Neural cell (in vitro differentiated cells): ENCODE measurements at regions not wholly inside any gene's neighbourhood (a gene's known extent, or its start where the extent isn't known, plus 50 kb on each side); places are given as distances from the start of the nearest gene placed in this dataset.

Experiments
- H2AFZ ChIP-seq: fragments of 200-600, 300-800 bp; sonication (generic), shearing (Covaris generic); 2 replicates; pipeline ENCODE4 v1.6.0; 2014; ENCODE audit warnings: low read depth, mild to moderate bottlenecking, antibody characterized with exemption, low read length, moderate library complexity
- H3F3A ChIP-seq: fragments of 200-600 bp; shearing (Covaris generic); 2 replicates; pipeline ENCODE4 v1.6.1; 2016; ENCODE audit warnings: mild to moderate bottlenecking, moderate library complexity, mixed read lengths, antibody characterized with exemption, low read length; ENCODE audit not compliant: insufficient read depth, poor library complexity, severe bottlenecking
- H3K27ac ChIP-seq: fragments of 200-600, 300-800 bp; sonication (generic), shearing (Covaris generic); 2 replicates; pipeline ENCODE4 v1.5.1; 2014; ENCODE audit warnings: mild to moderate bottlenecking, low read length, moderate library complexity
- H3K27me3 ChIP-seq: fragments of 300-800, 200-600 bp; sonication (generic), shearing (Covaris generic); 2 replicates; pipeline ENCODE4 v1.6.0; 2014; ENCODE audit warnings: mild to moderate bottlenecking, low read depth, low read length, moderate library complexity; ENCODE audit not compliant: insufficient read depth
- H3K36me3 ChIP-seq: fragments of 300-800, 200-600 bp; sonication (generic), shearing (Covaris generic); 2 replicates; pipeline ENCODE4 v1.5.1; 2014; ENCODE audit warnings: mild to moderate bottlenecking, antibody characterized with exemption, low read length, moderate library complexity; ENCODE audit not compliant: insufficient read depth
- H3K4me2 ChIP-seq: fragments of 300-800, 200-600 bp; sonication (generic), shearing (Covaris generic); 2 replicates; pipeline ENCODE4 v1.6.0; 2014; ENCODE audit warnings: mild to moderate bottlenecking, low read length
- H3K4me3 ChIP-seq: fragments of 300-800, 200-600 bp; sonication (generic), shearing (Covaris generic); 2 replicates; pipeline ENCODE4 v1.5.1; 2014; ENCODE audit warnings: mild to moderate bottlenecking, low read length, moderate library complexity
- H3K79me2 ChIP-seq: fragments of 200-600 bp; shearing (Covaris generic); replicated peaks from 2 replicates; pipeline ENCODE4 v1.6.0; 2014; ENCODE audit warnings: mild to moderate bottlenecking, low read length, moderate library complexity; ENCODE audit not compliant: insufficient read depth
- H3K9ac ChIP-seq: fragments of 300-800, 200-600 bp; sonication (generic), shearing (Covaris generic); 2 replicates; pipeline ENCODE4 v1.6.1; 2016; ENCODE audit warnings: mild to moderate bottlenecking, low read length, mixed read lengths
- H3K9me2 ChIP-seq: fragments of 200-600 bp; shearing (Covaris generic); 2 replicates; pipeline ENCODE4 v1.6.1; 2016; ENCODE audit warnings: mild to moderate bottlenecking, low read length, mixed read lengths; ENCODE audit not compliant: insufficient read depth
- H3K9me3 ChIP-seq: fragments of 200-600, 300-800 bp; sonication (generic), shearing (Covaris generic); 2 replicates; pipeline ENCODE4 v1.6.1; 2016; ENCODE audit warnings: mild to moderate bottlenecking, mixed run types, low read length, moderate library complexity, mixed read lengths
- H4K20me1 ChIP-seq: fragments of 200-600 bp; shearing (Covaris generic); 2 replicates; pipeline ENCODE4 v1.6.1; 2016; ENCODE audit warnings: mild to moderate bottlenecking, mixed run types; ENCODE audit not compliant: insufficient read depth
- EP300 ChIP-seq: fragments of 450-650 bp; conservative IDR thresholded peaks from 2 replicates; pipeline ENCODE4 v1.6.1; 2014; ENCODE audit warnings: antibody characterized with exemption, mild to moderate bottlenecking, moderate library complexity; ENCODE audit not compliant: poor library complexity, severe bottlenecking
- EZH2 ChIP-seq: fragments of 200-600, 300-800 bp; shearing (Covaris generic), sonication (generic); IDR thresholded peaks from 2 replicates; pipeline ENCODE4 v1.6.1; 2014; ENCODE audit warnings: antibody characterized with exemption, low read length, borderline replicate concordance, mild to moderate bottlenecking; ENCODE audit not compliant: insufficient read depth, poor library complexity, severe bottlenecking
- MXI1 ChIP-seq: fragments of 450-650 bp; conservative IDR thresholded peaks from 2 replicates; pipeline ENCODE4 v1.6.1; 2014; ENCODE audit warnings: antibody characterized with exemption, mild to moderate bottlenecking; ENCODE audit not compliant: poor library complexity, severe bottlenecking
- POLR2AphosphoS5 ChIP-seq: IDR thresholded peaks from 2 replicates; pipeline ENCODE4 v1.6.1; 2012
- RAD21 ChIP-seq: fragments of 450-650 bp; conservative IDR thresholded peaks from 2 replicates; pipeline ENCODE4 v1.6.1; 2014; ENCODE audit warnings: antibody characterized with exemption, mild to moderate bottlenecking, moderate library complexity
- SMC3 ChIP-seq: fragments of 450-650 bp; conservative IDR thresholded peaks from 2 replicates; pipeline ENCODE4 v1.6.1; 2014; ENCODE audit warnings: antibody characterized with exemption, mild to moderate bottlenecking, moderate library complexity; ENCODE audit not compliant: poor library complexity
- TAF1 ChIP-seq: IDR thresholded peaks from 2 replicates; pipeline ENCODE4 v1.6.1; 2012; ENCODE audit warnings: low read depth
- TF ChIP-seq, protein P1 (sequence below): fragments of 450-650 bp; IDR thresholded peaks from 2 replicates; pipeline ENCODE4 v1.5.1; 2014; ENCODE audit warnings: antibody characterized with exemption, mild to moderate bottlenecking, moderate library complexity; ENCODE audit not compliant: poor library complexity, severe bottlenecking
- TF ChIP-seq, protein P2 (sequence below): IDR thresholded peaks from 2 replicates; pipeline ENCODE4 v1.6.1; 2012; ENCODE audit warnings: borderline replicate concordance

DNA sequence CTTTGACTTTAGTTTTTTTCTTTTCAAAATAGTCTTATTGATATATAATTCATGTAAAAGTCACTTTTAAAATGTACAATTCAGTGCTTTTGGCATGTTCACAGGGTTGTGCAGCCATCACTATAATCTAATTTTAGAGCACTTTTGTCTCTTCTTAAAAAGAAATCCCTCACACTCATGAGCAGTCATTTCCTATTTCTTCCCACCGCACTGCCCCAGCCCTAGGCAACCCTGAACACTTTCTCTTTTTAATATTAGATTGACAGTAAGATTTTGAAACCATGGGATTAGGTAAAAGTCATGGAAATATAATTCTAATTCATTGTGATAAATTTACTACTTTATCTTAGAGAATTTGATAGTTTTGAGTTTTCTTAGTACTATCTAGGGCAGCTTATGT is 309.4 kb downstream of the UTRN start:
- H4K20me1 ChIP-seq: no peaks in the 10 kb centered on the region
- no peaks in the 10 kb centered on the region for H3K9me2 ChIP-seq
- peaks cover 3% of the 10 kb centered on the region for H3F3A ChIP-seq
- no peak overlapping the region for H3K27ac ChIP-seq
- no peak overlapping the region for H3K4me2 ChIP-seq
- no peak overlapping the region for H2AFZ ChIP-seq
- H3K27me3 ChIP-seq: no peaks in the 10 kb centered on the region
- H3K9me3 ChIP-seq: no peaks in the 10 kb centered on the region
- H3K9ac ChIP-seq: no peak overlapping the region
- H3K36me3 ChIP-seq: no peaks in the 10 kb centered on the region
- TF ChIP-seq, protein P1, sequence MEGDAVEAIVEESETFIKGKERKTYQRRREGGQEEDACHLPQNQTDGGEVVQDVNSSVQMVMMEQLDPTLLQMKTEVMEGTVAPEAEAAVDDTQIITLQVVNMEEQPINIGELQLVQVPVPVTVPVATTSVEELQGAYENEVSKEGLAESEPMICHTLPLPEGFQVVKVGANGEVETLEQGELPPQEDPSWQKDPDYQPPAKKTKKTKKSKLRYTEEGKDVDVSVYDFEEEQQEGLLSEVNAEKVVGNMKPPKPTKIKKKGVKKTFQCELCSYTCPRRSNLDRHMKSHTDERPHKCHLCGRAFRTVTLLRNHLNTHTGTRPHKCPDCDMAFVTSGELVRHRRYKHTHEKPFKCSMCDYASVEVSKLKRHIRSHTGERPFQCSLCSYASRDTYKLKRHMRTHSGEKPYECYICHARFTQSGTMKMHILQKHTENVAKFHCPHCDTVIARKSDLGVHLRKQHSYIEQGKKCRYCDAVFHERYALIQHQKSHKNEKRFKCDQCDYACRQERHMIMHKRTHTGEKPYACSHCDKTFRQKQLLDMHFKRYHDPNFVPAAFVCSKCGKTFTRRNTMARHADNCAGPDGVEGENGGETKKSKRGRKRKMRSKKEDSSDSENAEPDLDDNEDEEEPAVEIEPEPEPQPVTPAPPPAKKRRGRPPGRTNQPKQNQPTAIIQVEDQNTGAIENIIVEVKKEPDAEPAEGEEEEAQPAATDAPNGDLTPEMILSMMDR: no peak
- TF ChIP-seq, protein P2, sequence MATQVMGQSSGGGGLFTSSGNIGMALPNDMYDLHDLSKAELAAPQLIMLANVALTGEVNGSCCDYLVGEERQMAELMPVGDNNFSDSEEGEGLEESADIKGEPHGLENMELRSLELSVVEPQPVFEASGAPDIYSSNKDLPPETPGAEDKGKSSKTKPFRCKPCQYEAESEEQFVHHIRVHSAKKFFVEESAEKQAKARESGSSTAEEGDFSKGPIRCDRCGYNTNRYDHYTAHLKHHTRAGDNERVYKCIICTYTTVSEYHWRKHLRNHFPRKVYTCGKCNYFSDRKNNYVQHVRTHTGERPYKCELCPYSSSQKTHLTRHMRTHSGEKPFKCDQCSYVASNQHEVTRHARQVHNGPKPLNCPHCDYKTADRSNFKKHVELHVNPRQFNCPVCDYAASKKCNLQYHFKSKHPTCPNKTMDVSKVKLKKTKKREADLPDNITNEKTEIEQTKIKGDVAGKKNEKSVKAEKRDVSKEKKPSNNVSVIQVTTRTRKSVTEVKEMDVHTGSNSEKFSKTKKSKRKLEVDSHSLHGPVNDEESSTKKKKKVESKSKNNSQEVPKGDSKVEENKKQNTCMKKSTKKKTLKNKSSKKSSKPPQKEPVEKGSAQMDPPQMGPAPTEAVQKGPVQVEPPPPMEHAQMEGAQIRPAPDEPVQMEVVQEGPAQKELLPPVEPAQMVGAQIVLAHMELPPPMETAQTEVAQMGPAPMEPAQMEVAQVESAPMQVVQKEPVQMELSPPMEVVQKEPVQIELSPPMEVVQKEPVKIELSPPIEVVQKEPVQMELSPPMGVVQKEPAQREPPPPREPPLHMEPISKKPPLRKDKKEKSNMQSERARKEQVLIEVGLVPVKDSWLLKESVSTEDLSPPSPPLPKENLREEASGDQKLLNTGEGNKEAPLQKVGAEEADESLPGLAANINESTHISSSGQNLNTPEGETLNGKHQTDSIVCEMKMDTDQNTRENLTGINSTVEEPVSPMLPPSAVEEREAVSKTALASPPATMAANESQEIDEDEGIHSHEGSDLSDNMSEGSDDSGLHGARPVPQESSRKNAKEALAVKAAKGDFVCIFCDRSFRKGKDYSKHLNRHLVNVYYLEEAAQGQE: no peak
- TF ChIP-seq RAD21 (no peak), TAF1 (no peak), SMC3 (no peak), EP300 (no peak), EZH2 (no peak), POLR2AphosphoS5 (no peak), MXI1 (no peak)
- no peak overlapping the region for H3K4me3 ChIP-seq
- no peaks in the 10 kb centered on the region for H3K79me2 ChIP-seq

DNA sequence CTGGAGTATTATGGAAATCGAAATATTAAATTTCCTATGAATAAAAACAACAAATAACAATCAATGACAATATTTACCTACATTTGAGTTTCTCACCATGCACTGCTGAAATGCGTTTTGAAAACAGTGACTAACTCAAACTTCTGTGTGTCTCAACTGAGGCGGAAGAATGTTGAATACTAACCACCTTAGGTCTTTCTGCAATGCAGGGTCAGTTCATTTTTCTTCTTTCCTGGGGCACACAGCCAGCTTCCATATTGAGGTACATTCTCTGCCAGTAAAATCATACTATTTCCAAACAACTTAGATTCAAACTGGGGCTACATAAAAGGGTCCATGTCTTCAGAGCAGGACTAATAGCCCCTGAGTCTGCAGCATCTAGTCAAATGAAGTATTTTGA is 310.1 kb downstream of the UTRN start:
- H3K27ac ChIP-seq: no peak overlapping the region
- no peaks in the 10 kb centered on the region for H4K20me1 ChIP-seq
- peaks cover 3% of the 10 kb centered on the region for H3F3A ChIP-seq
- H2AFZ ChIP-seq: no peak overlapping the region
- no peak overlapping the region for H3K4me2 ChIP-seq
- H3K9me2 ChIP-seq: no peaks in the 10 kb centered on the region
- H3K9me3 ChIP-seq: no peaks in the 10 kb centered on the region
- H3K4me3 ChIP-seq: no peak overlapping the region
- H3K9ac ChIP-seq: no peak overlapping the region
- H3K36me3 ChIP-seq: no peaks in the 10 kb centered on the region
- H3K27me3 ChIP-seq: no peaks in the 10 kb centered on the region
- H3K79me2 ChIP-seq: no peaks in the 10 kb centered on the region
- TF ChIP-seq EP300 (no peak), RAD21 (no peak), SMC3 (no peak), POLR2AphosphoS5 (no peak), MXI1 (no peak), TAF1 (no peak), EZH2 (no peak)
- TF ChIP-seq, protein P1: no peak
- TF ChIP-seq, protein P2: no peak
